GM12872 (cell line): ENCODE measurements at regions not wholly inside any gene's neighbourhood (a gene's known extent, or its start where the extent isn't known, plus 50 kb on each side); places are given as distances from the start of the nearest gene placed in this dataset.

ENCODE experiments used
- CTCF ChIP-seq: IDR thresholded peaks from 3 replicates; pipeline ENCODE4 v1.5.1; 2011; ENCODE audit warnings: low read depth, mild to moderate bottlenecking, low read length, moderate library complexity; ENCODE audit not compliant: insufficient read depth

GRCh38 chrY:7860781-7861614 lies 949.4 kb upstream of the AMELY start:
- no peak for TF ChIP-seq CTCF

- TF ChIP-seq CTCF, result no peak
Measured at GRCh38 chrY:7850191-7850590, 938.6 kb upstream of the AMELY start.

- TF ChIP-seq CTCF, result no peak
Measured at GRCh38 chrY:7845776-7846175, 934.2 kb upstream of the AMELY start.

- no peak for TF ChIP-seq CTCF
Measured at GRCh38 chrY:7837046-7837445, 925.5 kb upstream of the AMELY start.

- TF ChIP-seq CTCF, result no peak
Measured at GRCh38 chrY:7836366-7836765, 924.8 kb upstream of the AMELY start.

- TF ChIP-seq CTCF, result no peak
Measured at GRCh38 chrY:7835416-7835815, 923.9 kb upstream of the AMELY start.

- TF ChIP-seq CTCF, result no peak
Measured at GRCh38 chrY:7834284-7834683, 922.7 kb upstream of the AMELY start.

- TF ChIP-seq CTCF, result no peak
Measured at GRCh38 chrY:7826533-7826932, 915.0 kb upstream of the AMELY start.
